HepG2 (cell line): ENCODE measurements at regions not wholly inside any gene's neighbourhood (a gene's known extent, or its start where the extent isn't known, plus 50 kb on each side); places are given as distances from the start of the nearest gene placed in this dataset.

Experiments
- HNRNPH1 ChIP-seq: fragments of 200-400 bp; formaldehyde crosslinking; optimal IDR thresholded peaks from 2 replicates; pipeline ENCODE3; 2017; ENCODE audit warnings: mild to moderate bottlenecking, low read depth, low read length
- MIER3 ChIP-seq: IDR thresholded peaks from 2 replicates; pipeline ENCODE4 v1.6.1; 2016; ENCODE audit warnings: missing compliant biosample characterization, borderline replicate concordance
- PHF5A ChIP-seq: IDR thresholded peaks from one replicate; pipeline ENCODE4 v1.6.1; 2018; ENCODE audit warnings: low read depth, missing genetic modification reagents; ENCODE audit not compliant: unreplicated experiment
- PRDM15 ChIP-seq: sonication (generic); formaldehyde crosslinking; IDR thresholded peaks from 2 replicates; pipeline ENCODE4 v1.4.0; 2020; ENCODE audit warnings: missing genetic modification reagents
- SATB2 ChIP-seq: sonication (generic); formaldehyde crosslinking; IDR thresholded peaks from 2 replicates; pipeline ENCODE4 v1.5.0; 2020; ENCODE audit warnings: missing genetic modification reagents
- SRSF1 ChIP-seq: fragments of 200-400 bp; formaldehyde crosslinking; optimal IDR thresholded peaks from 2 replicates; pipeline ENCODE3; 2017; ENCODE audit warnings: mild to moderate bottlenecking, low read depth, low read length, moderate library complexity
- TRAFD1 ChIP-seq: sonication (generic); formaldehyde crosslinking; IDR thresholded peaks from 2 replicates; pipeline ENCODE4 v1.5.1; 2020; ENCODE audit warnings: missing genetic modification reagents, mild to moderate bottlenecking, borderline replicate concordance
- ZKSCAN8 ChIP-seq: IDR thresholded peaks from 2 replicates; pipeline ENCODE4 v1.6.1; 2016; ENCODE audit warnings: borderline replicate concordance, missing genetic modification reagents, missing compliant biosample characterization
- ZNF235 ChIP-seq: sonication (generic); formaldehyde crosslinking; IDR thresholded peaks from 2 replicates; pipeline ENCODE4 v1.8.1; 2023; ENCODE audit warnings: mild to moderate bottlenecking, missing genetic modification reagents, borderline replicate concordance
- ZNF329 ChIP-seq: sonication (generic); formaldehyde crosslinking; IDR thresholded peaks from 2 replicates; pipeline ENCODE4 v1.9.0; 2021; ENCODE audit warnings: low read depth, mild to moderate bottlenecking, missing genetic modification reagents
- ZNF512B ChIP-seq: sonication (generic); formaldehyde crosslinking; IDR thresholded peaks from 2 replicates; pipeline ENCODE4 v1.5.1; 2020; ENCODE audit warnings: missing genetic modification reagents, mild to moderate bottlenecking, borderline replicate concordance

- TF ChIP-seq TRAFD1 = no peak
- no peak for TF ChIP-seq SRSF1
- TF ChIP-seq PHF5A (CRISPR knock-in tag) = no peak
- TF ChIP-seq HNRNPH1 = no peak
- no peak for TF ChIP-seq MIER3 (CRISPR knock-in tag)
- TF ChIP-seq ZNF329 (CRISPR knock-in tag) = no peak
- no peak for TF ChIP-seq SATB2 (CRISPR knock-in tag)
- TF ChIP-seq PRDM15 (CRISPR knock-in tag) = no peak
- no peak for TF ChIP-seq ZNF235
- no peak for TF ChIP-seq ZNF512B (CRISPR knock-in tag)
- no peak for TF ChIP-seq ZKSCAN8
Observed at GRCh38 chr2:82137441-82137840, 1832.9 kb upstream of the LRRTM1 start (continued).
